KBM-7 (cell line): ENCODE measurements at regions not wholly inside any gene's neighbourhood (a gene's known extent, or its start where the extent isn't known, plus 50 kb on each side); places are given as distances from the start of the nearest gene placed in this dataset.
"Not testable (repeated sequence)": the region's sequence is repeated elsewhere in the genome, so short reads cannot be mapped to it uniquely, and the experiment has no call there.

Source experiments
- DNase-seq: peaks from one replicate; pipeline ENCODE4 v3.0.0-alpha.2; 2015
- in situ Hi-C: fragments of 300-500 bp; cut with MboI; formaldehyde crosslinking; loops from 2 replicates; pipeline ENCODE4 v1.14.3; 2020; ENCODE audit warnings: low sequenced_read_pairs, low pct_unique_long_range_greater_than_20kb, mixed read lengths

DNA sequence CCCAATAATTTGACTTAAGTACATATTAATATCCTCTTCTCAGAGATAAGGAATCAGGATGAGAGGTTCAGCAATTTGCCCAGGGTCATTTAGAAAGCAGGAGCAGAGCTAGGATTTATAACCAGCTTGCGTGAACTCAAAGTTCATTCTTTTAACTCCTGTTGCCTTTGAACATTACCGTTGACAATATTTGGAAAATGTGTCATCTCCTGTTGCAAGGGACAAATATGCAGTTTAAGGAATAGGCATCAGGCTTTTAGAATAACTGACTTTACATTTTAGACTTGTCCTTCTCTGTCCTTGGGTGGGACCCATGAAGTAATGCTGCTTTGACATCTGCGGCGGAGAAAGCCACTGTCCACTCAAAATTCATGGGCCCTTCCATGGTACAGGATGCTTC lies 252.2 kb upstream of the RGMA start:
- in situ Hi-C loops = no loop called here
- no peak for DNase-seq

DNA sequence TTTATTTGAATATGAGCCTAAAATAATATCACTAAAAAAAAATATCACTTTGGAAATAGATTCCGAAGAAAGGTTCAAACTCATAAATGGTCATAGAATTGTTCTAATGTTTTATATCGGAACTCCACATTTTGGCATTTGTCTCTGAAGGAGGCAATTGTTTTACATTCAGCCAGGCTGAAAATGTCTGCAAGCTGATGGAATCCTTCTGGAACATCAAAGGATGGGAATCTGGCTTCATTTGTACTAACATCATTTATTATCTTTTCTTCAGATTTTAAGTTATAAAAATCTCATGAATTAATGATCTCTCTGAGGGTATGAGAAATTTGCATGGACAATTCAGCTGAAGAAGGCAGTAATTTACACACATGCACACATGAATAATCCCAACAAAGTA lies 251.4 kb upstream of the RGMA start:
- in situ Hi-C loops = no loop called here
- DNase-seq = no peak

DNA sequence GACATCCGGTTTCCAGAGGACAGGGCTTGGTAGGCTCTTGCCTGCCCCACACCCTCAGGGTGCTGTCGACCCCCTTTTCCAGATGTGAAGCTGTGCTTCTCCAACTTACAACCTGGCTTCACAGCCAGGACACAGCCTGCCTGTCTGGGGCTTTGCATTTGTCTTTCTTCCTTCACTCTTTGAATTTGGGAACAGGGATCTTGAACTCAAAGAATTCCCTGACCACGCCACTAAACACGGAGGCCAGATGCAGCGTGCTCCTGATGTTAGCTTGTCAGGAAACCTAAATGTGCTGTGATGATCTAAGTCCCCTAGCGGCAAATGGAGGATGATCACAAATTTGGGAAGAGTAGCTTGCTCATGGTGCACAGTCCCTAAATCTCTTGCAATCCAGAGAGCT lies 244.8 kb upstream of the RGMA start:
- no peak for DNase-seq
- in situ Hi-C loops = no loop called here

DNA sequence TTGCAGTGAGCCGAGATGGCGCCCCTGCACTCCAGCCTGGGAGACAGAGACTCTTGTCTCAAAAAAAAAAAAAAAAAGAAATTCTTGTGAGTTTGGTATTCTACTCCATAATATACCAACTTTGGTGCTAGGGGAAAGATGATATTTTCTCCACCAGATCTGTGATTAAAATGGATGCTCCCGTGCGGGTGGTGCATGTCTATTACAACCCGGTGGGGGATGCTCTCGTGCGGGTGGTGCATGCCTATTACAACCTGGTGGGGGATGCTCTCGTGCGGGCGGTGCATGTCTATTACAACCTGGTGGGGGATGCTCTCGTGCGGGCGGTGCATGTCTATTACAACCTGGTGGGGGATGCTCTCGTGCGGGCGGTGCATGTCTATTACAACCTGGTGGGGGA lies 244.1 kb upstream of the RGMA start:
- in situ Hi-C loops, DNase-seq: not testable (repeated sequence)

DNA sequence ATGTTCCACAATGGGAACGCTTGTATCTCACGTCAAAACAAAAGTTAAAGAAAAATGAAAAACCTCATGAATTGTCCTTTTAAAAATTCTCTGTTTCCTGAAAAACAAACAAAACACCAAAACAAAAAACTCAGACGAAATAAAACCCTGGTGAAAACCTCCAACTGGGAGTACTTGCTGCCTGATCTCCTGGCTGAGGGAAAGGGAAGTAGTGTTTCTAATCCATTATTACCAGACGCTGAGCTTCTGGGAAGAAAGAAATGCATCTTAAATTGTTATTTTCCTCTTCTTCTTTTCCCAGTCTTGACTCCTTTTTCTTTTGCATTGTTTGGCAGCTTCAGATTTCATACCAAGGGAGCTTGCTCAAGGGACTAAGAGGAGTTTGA lies 243.2 kb upstream of the RGMA start:
- no peak for DNase-seq
- in situ Hi-C loops = no loop called here

DNA sequence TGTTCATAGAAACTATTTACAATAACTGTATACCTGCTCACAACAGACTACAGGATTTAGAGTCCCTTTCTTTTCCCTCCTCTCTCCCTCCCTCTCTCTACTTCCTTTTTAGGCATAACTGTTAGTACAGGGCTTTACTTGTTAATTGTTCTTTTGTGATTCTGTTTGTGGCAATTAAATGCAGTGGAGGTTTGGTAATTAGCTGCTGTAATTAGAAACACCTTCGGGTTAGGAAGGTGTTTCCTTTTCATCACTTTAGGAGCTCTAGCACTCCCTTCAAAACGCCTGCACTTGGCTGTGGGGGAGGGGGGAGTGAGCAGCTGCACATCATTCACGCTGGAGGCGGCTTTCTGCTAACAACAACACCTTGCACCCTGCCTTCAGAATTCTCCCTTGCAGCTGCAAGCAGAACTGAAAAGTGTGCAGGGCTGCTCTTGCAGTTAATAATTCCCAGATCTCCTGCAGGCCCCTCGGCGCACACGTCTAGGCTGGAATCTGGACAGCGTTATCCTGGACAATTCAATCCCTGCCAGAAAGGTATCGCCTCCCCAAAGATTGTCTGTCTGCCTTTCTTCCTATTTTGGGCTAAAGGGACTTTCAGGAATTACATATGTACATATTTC lies 242.6 kb upstream of the RGMA start:
- in situ Hi-C loops = no loop called here
- no peak for DNase-seq

DNA sequence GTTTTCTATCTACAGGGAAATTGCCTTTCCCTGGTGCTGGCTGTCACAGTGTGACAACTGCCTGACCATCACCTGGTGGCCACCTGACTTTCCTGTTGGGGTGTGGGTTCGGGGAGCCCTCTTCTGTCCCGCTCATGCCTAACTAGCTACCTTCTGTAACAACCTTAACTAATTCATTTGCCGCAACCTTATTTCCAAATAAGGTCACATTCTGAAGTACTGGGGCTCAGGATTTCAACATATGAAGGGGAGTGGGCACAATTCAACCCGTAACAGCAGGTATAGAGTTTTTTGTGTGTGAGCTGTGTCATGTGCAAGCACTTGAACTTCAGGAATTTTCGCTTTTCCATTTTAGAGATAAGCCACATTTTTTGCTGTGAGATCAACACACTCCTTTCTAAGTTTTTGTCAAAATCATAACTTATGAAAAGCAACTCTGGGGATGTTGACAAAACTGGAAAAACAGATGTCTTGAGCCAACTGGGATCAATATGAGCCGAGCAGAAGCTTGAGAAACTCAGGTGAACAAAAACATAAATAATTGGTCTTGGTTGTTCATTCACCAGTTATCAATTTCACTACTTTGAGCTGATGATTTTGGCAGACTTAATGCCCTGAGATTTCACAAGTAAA lies 242.0 kb upstream of the RGMA start:
- no peak for DNase-seq
- in situ Hi-C loops = no loop called here

DNA sequence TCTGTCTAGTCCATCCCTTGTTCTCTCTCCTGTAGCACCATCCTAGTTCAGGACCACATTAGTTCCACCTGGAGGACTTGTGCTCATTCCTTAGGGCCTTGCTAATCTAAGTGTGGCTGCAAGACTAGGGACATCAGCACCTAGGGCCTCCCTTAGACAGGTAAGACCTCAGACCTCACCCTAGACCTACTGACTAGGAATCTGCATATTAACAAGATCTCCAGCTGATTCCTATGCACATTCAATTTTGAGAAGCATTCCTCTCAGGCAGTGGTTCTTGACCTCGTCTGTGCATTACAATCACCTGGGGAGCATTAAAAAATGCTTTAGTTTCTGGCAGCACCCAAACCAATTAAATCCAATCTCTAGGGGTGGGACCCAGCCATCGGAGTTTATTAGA lies 238.4 kb upstream of the RGMA start:
- DNase-seq = no peak
- in situ Hi-C loops = no loop called here

DNA sequence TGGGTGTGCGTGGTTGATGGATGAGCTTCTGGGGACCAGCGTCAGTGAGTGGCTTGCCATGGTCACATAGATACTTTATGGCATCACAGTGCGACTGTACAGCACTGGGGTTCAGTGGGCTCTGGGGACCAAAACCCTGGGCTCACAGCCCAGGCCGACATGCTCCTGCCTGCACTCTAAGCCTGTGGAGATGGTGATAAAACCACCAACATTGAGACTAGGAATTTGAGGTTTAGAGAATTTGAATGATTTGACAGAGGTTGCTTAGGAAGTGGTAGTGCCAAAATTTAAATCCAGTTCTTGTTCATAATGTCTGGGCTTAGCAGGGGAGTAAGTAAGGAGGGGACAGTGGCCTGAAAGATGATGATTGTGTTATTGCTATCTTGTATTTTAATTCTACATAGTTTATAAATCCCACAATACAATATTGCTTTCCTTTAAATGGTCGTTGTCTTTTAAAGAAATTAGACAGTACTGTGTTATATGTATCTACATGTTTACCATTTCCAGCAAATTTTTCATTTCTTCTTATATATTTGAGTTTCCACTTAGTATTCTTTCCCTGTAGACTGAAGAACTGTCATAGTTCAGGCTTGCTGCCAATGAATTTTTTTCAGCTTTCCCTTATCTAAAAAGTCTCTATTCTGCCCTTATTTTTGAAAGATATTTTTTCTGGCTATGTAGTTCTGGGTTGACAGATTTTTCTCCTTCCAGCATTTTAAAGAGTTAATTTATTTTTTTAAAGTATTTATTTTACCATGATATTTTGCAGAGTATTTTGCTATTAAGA lies 235.4 kb upstream of the RGMA start:
- no peak for DNase-seq
- in situ Hi-C loops = no loop called here

DNA sequence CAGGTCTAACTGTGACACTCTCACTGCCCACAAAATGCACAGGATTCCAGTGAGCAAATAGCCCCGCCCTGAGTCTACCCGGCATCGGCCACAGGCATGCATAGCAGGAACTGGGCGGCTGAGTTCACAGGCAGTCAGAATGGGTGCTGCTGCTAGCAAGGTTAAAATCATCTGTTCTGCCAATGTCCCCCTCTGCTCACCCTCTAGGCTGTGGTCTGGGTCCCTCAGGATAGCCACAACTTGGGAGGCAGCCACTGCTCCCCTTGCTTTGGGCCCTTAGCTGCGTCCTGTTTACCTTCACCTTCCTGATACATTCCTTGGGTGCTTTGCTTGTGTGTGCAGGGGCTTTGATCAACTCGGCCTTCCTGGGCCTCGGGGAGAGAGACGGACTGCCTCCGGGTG lies 232.9 kb upstream of the RGMA start:
- in situ Hi-C loops = no loop called here

DNA sequence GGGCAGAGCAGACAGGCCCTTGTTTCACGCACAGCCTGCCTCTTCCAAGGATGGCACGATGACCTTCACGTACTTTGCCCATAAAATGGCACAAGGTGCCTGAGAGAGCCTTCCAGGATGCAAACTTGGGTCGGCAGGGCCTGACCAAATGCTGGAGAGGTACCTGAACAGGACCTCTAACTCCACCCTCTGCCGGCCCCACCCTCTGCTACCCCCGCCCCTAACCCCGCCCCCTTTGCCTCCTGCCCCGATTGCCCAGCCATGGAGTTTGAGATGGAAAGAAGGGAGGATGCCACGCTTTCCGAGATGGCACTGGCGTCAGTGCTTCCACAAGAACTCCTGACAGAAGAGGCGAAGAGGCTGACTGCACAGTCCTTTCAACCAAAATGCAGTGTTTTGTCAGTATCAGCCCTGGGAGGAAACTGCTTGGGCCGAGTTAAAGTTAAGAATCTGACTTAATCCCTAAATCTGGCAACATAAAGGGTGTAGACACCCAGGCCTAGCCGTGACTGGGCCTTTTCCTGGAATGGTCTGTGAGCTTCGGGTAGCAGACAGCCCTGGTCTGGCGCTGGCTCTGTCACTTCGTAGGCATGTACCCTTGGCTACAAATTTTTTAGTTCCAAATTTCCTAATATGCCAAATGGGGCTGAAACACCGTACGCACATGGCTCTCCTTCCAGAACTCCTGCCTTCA lies 230.3 kb upstream of the RGMA start:
- in situ Hi-C loops = no loop called here
- no peak for DNase-seq

More for the DNA sequence above, 232.9 kb upstream of the RGMA start:
- DNase-seq = no peak

DNA sequence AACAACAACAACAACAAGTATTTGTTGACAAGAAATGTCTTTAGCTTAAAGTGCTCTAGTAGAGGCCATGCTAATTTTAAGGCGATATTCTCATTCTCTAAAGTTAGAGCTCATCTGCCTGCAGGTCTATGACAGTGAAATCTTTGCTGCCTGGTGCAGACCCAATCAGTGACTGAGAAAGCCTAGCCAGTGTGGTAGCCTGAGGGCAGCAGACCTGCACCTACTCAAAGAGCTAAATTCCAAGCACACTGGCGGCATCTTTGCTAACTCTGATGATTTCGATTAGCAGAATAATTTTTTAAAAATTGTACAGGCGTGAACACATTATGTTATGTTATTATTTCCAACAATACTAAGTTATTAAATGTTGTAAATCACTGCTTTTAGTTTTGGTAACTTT lies 228.8 kb upstream of the RGMA start:
- no peak for DNase-seq
- in situ Hi-C loops = no loop called here

DNA sequence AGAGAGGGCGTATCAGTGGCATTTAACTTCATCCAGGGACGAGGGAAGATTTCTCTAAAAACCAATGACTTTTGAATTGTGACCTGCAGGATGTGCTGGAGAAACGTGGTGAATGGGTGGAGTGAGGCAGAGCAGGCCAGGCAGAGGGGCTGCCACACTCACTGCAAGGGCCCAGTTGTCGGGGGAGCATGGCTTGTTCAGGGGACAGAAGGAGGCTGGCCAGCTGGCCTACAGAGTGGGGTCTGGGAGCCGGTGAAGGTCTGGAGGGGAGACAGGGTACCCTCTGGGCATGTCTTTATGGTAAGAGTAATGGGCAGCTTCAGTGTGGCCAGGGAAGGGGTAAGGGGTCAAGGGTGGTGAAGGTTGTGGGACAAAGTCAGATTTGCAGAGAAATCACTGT lies 225.2 kb upstream of the RGMA start:
- in situ Hi-C loops = no loop called here
- DNase-seq = no peak

DNA sequence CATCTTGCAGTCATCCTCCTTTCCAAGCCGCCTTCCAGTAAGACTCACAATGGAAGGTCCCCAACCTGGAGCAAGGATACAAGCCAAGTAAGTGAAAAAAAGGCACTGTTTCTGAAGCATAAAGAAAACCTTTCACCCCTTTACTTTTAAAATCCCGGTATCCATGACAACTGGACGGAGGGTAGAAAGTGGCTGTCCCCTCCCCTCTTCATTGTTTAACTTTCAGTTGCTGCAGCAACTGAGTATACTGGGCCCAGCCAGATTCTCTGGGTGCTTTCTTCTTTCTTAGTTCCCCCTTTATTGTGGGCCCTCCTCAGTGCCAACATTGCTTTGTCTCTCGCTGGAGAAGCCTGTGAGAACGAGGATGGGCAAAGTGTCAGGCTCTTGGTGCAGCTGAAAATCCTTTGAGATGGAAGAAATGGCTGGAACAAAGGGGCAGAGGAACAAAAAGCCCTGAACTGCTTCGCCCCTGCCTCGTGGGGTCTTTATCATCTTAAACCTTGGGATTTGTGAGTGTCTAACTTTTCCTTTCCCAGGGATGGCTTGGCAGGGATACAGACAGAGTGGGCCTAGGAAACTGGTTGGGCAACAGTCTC lies 224.0 kb upstream of the RGMA start:
- in situ Hi-C loops = no loop called here
- DNase-seq = no peak

DNA sequence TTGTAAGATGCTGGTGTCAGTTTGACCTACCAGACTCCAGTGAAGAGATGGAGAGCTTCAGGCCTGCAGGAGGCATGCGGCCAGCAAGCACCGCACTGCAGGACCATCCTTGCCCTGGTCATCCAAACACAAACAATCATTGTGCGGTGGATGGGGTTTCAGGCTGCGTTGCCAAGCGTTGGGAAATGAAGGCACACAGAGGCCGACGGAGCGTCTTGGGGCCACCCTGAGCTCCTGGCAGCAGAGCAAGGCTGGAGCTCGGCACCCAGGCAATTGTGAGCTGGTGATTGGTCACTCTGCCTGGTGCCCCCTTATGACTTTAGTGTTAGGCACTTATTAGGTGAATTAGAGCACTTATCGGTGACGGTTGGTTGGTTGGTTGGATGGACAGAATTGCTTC lies 222.6 kb upstream of the RGMA start:
- no peak for DNase-seq
- in situ Hi-C loops = no loop called here

DNA sequence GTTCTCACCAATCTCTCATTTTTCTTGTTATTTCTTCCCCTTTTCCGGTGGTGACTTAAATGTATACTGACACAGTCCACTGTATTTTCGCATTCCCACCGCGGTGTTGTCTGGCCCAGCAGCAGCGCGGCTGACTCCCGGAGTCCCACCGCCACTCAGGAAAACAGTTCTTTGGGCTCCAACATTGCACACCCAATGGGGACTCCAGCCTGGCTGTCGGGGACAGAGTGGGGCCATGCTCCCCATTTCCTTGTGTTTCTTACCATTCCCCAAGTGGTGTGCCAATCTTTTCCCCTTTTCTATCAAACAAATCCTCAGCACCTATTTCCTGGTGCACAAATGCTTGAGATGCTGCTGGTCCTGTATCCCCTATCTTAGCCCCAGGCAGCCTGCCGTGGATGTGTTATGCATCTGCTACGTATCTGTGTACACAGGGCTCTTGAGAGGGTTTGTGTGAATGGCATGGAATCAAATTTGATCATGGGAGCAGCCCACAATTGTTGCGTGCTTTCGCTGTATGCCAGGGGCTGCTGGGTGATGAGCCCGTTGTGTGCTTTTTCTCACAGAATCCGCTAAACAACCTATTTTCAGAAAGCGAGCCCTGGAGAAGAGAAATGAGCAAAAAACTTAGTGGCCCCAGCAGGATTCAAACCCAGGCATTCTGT lies 219.1 kb upstream of the RGMA start:
- in situ Hi-C loops = no loop called here
- DNase-seq = no peak

DNA sequence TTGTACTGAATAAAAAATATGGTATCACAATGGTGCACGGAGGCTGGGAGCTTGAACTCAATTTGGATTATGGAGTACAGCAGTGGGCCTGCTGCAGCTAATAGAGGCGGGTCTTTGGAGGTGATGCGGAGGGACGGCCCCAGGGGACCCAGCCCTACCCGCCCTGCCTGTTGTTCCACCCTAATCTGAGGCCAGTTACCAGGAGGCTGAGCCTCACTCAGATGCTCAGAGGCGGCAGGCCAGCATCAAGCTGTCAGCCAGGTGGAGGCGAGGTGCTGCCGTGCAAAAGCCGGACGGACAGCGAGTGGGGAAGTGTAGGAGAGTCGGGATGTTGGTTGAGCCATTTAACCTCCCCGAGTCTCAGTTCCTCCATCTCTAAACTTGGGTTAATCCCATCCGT lies 218.5 kb upstream of the RGMA start:
- in situ Hi-C loops = no loop called here

DNA sequence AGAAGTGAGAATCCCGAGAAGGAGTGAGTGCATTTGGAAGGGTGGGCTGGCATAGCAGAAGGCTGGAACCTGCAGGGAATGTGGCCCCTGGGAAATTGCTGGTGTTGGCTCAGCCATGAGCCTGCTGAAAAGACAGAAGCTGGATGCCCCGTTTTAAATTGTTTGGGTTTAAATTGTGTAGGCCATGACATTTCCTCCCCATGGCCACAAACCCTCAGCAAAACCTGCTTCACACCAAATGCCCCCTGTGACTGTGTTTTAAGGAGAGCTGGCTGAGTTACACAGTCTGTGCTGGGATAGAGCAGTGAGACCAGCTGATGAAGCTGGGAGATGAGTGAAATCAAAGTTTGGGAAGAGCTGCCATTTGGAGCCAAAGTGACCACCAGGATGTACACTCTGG lies 216.3 kb upstream of the RGMA start:
- in situ Hi-C loops = no loop called here
- DNase-seq = no peak

More for the DNA sequence above, 218.5 kb upstream of the RGMA start:
- DNase-seq = no peak

DNA sequence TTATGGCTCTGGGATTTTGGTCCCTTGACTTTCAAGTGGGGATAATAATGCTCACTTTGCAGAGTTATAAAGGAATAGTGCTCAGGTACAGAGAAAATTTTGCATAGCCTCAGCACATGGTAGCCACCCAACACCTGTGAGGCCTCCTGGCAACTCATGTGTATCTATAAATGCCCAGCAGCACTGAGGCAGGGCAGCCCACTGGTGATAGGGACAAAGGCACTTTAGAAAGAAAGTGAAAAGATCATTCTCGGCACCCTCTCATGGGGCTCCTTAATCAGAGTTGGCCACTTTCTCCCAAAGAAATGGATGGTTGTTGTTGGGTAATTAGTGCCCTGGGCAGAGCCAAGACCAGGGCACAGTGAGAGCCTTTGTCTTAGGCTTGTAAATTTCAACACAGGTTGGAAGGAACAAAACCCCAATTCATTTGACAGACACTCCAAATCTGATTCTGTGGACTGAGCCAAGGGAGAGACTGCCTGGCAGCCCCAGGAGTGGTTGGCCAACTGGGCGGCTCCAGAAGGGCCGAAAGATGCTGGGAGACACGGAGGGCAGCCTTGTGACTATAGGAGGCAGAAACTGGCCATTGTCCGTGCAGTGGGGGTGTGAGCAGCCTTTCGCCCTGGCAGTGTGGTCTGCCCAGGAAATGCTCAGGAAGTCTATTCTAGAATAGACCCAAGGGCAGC lies 213.2 kb upstream of the RGMA start:
- in situ Hi-C loops = no loop called here
- DNase-seq = no peak
